ENCODE measurements at regions not wholly inside any gene's neighbourhood (a gene's known extent, or its start where the extent isn't known, plus 50 kb on each side); places are given as distances from the start of the nearest gene placed in this dataset.
A peak's percentile ranks its signal among the peaks of the same experiment; 100 is the strongest.

GRCh38 chr14:71514941-71515919 is 417.0 kb upstream of the RGS6 start:
- DNase-seq = no peak

DNA sequence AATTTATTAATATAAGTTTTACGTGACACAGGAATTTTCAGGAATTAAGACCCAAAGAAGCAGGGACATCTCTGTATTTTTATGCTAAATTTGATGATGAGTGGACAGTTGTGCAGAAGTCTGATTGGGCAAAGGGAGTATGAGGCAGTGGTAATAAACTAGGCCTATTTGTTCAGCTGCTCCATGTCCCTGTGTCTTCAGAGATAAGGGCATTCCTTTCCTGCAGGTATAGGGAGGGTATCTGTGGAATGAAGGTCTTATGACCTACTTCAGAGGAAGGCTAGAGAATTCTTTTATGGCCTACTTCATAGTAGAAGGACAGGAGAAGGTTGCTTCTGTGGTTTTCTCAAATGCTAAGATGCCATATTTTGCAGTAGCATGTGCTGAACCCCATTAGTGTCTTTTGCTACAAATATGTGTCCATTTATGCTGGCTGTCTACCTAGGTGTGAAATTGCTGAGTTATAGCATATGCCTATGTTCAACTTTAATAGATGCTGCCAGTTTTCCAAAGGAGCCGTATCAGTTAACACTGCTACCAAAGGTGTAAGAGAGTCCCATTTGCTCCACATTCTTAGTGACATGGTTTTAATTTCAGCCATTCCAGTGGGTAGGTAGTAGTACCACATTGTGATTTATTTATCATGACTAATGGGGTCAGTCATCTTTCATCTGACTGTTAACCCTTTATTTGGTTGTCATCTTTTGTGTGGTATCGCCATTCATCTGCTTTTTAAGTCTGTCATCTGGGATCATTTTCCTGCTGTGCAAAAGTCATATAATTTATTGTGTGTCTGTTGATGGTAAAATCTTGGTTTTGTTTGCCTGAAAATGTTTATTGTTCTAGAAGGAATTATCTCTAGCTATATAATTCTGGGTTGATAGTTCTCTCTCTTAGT is 410.7 kb upstream of the RGS6 start:
- DNase-seq = no peak

DNA sequence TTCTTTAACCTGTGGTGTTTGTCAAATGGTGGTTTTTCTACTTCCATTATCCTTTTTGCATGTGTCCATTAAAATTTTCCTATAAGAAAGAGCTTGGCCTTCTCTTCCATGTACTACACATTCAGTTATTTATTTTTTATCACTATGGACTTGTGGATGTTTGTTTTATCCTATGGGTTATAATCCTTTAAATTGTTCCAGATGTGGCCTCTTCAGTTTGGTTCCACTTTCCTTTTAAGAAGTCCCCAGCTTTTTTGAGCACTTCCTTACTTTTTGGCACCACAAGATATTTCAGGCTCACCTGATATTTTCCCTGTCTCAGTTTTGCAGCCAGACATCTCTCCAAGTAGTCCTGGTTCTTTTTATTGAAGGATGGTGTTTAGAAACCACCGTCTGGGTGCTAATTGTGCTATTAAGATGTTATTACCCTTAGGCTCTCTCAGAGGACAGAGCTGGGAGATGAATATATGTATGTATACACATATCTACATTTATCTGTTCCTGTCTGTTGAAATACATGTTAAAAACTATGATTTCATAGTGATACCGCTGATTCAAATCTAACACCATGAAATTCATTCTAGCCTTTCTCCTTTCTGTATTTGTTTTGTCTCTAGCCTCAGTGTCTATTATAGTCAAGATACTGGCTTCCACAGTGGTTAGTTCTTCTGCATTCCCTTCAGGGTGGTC is 408.5 kb upstream of the RGS6 start:
- DNase-seq = peak in 1 of 5 donors; percentile 38

GRCh38 chr14:71524320-71524982 is 407.8 kb upstream of the RGS6 start:
- DNase-seq = no peak

- DNase-seq = no peak
Observed at GRCh38 chr14:71525663-71526221, 406.5 kb upstream of the RGS6 start.

DNA sequence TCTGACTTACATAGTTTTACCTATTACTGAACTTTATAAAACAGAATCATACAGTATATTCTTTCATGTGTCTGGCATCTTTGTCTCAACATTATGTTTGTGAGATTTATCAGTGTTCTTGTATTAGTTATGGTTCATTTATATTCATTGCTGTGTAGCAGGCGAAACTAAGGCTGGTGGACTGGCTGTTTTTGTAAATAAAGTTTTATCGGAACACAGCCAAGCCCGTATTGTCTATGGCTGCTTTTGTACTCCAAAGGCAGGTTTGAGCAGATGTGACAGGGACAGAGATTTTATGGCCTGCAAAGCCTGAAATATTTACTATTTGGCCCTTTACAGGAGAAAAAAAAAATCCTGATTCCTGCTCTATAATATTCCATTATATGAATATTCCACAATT is 405.8 kb upstream of the RGS6 start:
- DNase-seq = no peak

- DNase-seq = no peak
Observed at GRCh38 chr14:71527838-71528237, 404.4 kb upstream of the RGS6 start.

DNA sequence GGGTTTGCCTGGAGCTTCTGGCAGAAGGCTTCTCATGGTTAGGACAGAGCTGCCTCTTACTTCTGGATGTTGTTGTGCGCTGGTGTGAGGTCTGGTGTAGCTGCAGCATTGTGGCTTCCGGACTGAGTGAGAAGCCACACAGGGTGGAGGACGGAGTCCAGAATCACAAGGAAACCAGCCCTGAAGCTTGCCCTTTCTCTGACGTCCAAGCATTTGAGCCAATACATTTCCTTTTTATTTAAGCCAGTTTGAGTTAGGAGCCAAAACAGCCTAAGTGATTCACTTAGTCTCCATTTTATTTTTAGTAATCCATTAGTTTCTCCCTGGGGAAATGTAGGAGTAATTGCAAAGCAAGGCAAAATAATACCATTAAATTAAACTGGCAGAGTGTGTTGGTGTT is 402.4 kb upstream of the RGS6 start:
- no peak for DNase-seq

DNA sequence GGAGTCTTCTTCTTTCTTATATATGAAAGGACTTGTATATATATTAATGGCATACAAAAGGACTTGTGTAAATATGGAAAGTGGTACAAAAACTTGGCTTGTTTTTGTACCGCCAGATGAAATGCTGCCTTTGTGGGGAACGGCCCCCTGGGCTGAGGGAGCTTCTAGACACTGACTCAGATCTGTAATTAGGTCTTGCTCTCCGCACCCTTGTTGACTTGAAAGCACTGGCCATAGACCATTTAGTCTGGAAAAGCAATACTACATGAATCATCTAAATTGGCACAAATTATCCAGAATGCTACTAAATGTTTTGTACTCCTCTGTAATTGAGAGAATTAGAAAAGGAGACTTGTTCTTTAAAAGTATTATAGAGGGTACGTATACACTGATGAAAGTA is 399.9 kb upstream of the RGS6 start:
- DNase-seq = no peak

GRCh38 chr14:71532790-71533189 is 399.4 kb upstream of the RGS6 start:
- DNase-seq = no peak

DNA sequence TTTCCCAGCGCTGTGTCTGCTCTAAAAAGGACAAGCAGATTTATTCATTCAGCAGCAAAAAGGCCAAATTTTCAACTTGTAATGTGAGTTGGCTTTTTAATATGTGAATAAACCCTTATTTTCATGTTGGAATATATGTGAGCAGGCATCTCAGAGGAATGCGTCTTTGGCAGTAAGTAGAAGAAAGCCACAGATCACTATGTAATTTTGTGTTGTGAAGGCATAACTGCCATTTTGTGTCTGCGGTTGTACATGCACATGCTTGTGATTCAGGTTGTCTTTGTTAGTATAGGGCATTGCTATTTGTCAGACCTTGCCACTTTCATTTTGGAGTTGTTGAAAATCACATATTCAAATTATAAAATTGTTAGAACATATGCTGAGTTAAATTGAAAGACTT is 398.8 kb upstream of the RGS6 start:
- no peak for DNase-seq

DNA sequence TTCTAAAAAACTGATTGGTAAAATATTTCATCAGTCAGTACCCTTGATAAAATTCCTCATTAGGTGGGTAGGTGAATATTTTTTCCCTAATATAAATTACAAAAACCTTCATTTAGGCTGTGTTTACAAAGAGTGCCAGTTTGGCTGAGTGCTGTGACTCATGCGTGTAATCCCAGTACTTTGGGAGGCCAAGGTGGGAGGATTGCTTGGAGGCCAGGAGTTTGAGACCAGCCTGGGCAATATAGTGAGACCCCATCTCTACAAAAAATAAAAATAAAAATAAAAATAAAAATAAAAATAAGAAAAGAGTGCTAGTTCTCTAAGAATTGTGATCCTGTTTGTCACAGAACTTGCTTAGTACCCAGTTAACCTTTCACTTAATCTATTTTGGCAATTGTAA is 398.4 kb upstream of the RGS6 start:
- no peak for DNase-seq

DNA sequence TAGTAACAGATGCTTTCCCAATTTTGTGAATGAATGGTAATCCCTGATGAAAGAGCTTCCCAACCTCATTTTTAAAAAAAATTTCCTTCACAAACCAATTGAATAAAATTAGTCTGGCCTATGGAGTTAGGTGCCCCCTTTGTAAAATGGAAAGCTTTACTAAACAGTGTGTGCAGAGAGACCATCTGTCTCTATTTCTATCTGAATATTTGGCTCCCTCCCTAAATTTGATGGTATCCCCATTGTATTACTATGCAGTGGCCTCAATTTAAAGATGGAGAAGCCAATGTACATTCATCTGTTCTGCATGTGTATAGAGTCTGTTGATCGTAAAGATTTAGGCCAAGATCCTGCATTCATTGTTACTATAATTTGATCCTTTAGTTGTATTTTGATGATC is 397.7 kb upstream of the RGS6 start:
- no peak for DNase-seq

GRCh38 chr14:71536015-71536740 is 396.1 kb upstream of the RGS6 start:
- no peak for DNase-seq

- DNase-seq = no peak
Observed at GRCh38 chr14:71536927-71537772, 395.1 kb upstream of the RGS6 start.

DNA sequence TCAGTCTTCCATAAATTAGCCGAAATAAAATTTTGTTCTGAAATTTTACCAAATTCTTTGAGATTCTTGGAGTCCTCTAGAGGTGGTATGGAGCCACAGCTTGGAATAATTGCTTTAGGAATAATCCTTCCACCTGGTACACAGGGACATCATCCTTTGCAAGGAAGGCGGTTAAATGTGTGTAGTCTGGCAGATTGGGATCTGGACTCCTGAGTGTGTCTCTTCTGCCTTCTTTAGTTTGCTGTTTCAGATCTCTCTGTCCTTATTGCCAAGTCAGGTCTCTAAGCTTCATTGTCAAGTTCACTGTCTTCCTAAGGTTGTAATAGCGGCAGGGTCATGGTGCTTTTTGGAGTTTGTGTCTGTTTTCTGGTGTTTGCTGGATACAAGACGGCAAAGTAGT is 393.9 kb upstream of the RGS6 start:
- DNase-seq = no peak

DNA sequence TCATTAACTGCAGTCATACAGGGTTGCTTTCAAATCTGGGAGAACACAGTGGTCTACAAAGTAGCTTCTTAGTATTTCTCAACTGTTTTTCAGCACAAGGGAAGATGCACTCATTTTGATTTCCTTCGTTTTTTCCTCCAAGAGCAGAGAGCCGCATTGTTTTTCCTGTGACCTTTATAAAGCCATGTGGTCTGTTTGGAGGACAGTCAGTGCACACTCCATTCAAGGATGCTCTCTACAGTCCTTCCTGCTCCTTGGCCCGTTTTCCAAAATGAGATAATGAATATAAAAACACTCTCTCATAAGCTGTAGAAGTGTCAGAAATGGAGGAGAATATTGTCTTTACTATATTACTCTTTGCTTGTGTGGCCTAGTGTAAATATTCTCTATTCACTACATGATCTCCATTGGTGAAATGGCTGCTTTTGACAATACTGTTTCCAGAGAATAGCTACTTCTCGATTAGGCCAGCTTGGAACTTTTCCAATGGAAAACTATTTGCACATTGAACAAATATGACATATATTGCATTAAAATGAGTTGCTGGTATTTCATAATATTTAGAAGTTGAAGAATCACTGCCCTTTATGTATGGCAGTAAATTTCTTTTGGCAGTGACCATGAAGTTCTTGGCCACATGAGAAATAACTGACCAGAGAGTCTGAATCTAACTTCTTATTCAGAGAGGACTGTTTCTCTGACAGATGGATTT is 393.1 kb upstream of the RGS6 start:
- DNase-seq = no peak

- no peak for DNase-seq
Observed at GRCh38 chr14:71539650-71540285, 392.5 kb upstream of the RGS6 start.

DNA sequence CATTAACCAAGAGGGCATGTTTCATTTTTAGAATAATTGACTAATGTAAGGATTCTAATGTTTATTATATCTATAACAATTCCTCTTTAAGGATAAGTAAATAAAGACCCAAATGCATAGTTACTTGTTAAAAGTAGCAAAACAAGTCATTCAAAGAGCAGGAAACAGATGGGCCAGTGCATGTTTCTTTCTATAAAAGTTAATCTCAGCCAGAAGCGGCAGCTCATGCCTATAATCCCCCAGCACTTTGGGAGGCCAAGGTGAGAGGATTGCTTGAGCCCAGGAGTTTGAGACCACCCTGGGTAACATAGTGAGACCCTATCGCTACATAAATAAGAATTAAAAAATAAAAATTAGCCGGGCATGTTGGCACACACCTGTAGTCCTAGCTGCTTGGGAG is 391.0 kb upstream of the RGS6 start:
- DNase-seq = no peak

Data from T-helper 1 cell (primary cell).